ENCODE measurements at regions not wholly inside any gene's neighbourhood (a gene's known extent, or its start where the extent isn't known, plus 50 kb on each side); places are given as distances from the start of the nearest gene placed in this dataset.

- no peak for DNase-seq
Observed at GRCh38 chr10:83253011-83253671, 886.2 kb upstream of the GHITM start.

GRCh38 chr10:83254698-83255097 lies 884.6 kb upstream of the GHITM start:
- no peak for DNase-seq

- DNase-seq = no peak
Observed at GRCh38 chr10:83262434-83262833, 876.9 kb upstream of the GHITM start.

GRCh38 chr10:83272666-83273434 lies 866.5 kb upstream of the GHITM start:
- DNase-seq = no peak

- no peak for DNase-seq
Observed at GRCh38 chr10:83274088-83274487, 865.2 kb upstream of the GHITM start.

GRCh38 chr10:83276971-83277370 lies 862.3 kb upstream of the GHITM start:
- no peak for DNase-seq

- no peak for DNase-seq
Observed at GRCh38 chr10:83283151-83283550, 856.2 kb upstream of the GHITM start.

- no peak for DNase-seq
Observed at GRCh38 chr10:83287374-83287773, 851.9 kb upstream of the GHITM start.

- no peak for DNase-seq
Observed at GRCh38 chr10:83289373-83289772, 849.9 kb upstream of the GHITM start.

- DNase-seq = no peak
Observed at GRCh38 chr10:83289948-83290347, 849.4 kb upstream of the GHITM start.

- DNase-seq = no peak
Observed at GRCh38 chr10:83301732-83302131, 837.6 kb upstream of the GHITM start.

GRCh38 chr10:83302623-83303022 lies 836.7 kb upstream of the GHITM start:
- DNase-seq = no peak

- no peak for DNase-seq
Observed at GRCh38 chr10:83310688-83311087, 828.6 kb upstream of the GHITM start.

GRCh38 chr10:83312570-83312969 lies 826.7 kb upstream of the GHITM start:
- DNase-seq = no peak

- no peak for DNase-seq
Observed at GRCh38 chr10:83332690-83333089, 806.6 kb upstream of the GHITM start.

- no peak for DNase-seq
Observed at GRCh38 chr10:83333566-83333965, 805.7 kb upstream of the GHITM start.

- no peak for DNase-seq
Observed at GRCh38 chr10:83343676-83344075, 795.6 kb upstream of the GHITM start.

GRCh38 chr10:83346266-83346910 lies 792.9 kb upstream of the GHITM start:
- no peak for DNase-seq

- DNase-seq = no peak
Observed at GRCh38 chr10:83352588-83352987, 786.7 kb upstream of the GHITM start.

- DNase-seq = no peak
Observed at GRCh38 chr10:83354456-83354855, 784.9 kb upstream of the GHITM start.

- DNase-seq = no peak
Observed at GRCh38 chr10:83357004-83357403, 782.3 kb upstream of the GHITM start.

GRCh38 chr10:83357627-83358026 lies 781.7 kb upstream of the GHITM start:
- DNase-seq = no peak

- DNase-seq = no peak
Observed at GRCh38 chr10:83367036-83367435, 772.3 kb upstream of the GHITM start.

Data from suppressor macrophage treated with lipopolysaccharide for 1 hour (primary cell).